ENCODE measurements at regions not wholly inside any gene's neighbourhood (a gene's known extent, or its start where the extent isn't known, plus 50 kb on each side); places are given as distances from the start of the nearest gene placed in this dataset.
"Not testable (repeated sequence)": the region's sequence is repeated elsewhere in the genome, so short reads cannot be mapped to it uniquely, and the experiment has no call there.

DNA sequence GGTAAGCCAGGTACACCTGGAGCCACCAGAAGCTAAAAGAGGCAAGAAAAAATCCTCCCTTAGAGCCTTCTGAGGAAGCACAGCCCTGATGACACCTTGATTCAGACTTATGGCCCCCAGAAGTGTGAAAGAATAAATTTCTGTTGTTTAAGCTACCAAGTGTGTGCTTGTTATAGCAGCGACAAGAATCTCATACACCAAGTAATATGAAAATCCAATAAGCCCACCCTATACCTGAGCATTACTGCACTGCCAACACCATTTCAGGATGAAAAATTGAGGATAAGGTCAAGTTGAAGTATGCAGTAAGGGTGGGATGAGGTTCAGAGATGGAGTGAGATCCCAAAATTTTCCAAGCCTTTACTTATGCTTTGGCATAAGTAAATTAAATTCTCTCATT lies 163.6 kb upstream of the CCDC196 start:
- Mint-ChIP-seq H3K4me3 (no peak overlapping the region), H3K4me1 (no peaks in the 10 kb centered on the region), H3K27ac (no peak overlapping the region), H3K36me3 (ENCODE audit: low read depth) (no peaks in the 10 kb centered on the region), H3K9me3 (peaks cover 16% of the 10 kb centered on the region), H3K27me3 (ENCODE audit: low read depth, poor library complexity) (peaks cover 34% of the 10 kb centered on the region)
- no peak for DNase-seq
- TF ChIP-seq, protein P1, sequence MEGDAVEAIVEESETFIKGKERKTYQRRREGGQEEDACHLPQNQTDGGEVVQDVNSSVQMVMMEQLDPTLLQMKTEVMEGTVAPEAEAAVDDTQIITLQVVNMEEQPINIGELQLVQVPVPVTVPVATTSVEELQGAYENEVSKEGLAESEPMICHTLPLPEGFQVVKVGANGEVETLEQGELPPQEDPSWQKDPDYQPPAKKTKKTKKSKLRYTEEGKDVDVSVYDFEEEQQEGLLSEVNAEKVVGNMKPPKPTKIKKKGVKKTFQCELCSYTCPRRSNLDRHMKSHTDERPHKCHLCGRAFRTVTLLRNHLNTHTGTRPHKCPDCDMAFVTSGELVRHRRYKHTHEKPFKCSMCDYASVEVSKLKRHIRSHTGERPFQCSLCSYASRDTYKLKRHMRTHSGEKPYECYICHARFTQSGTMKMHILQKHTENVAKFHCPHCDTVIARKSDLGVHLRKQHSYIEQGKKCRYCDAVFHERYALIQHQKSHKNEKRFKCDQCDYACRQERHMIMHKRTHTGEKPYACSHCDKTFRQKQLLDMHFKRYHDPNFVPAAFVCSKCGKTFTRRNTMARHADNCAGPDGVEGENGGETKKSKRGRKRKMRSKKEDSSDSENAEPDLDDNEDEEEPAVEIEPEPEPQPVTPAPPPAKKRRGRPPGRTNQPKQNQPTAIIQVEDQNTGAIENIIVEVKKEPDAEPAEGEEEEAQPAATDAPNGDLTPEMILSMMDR (IDR thresholded peaks at IDR 0.05), result no peak

- TF ChIP-seq, protein P1 (IDR thresholded peaks at IDR 0.05), result no peak
- Mint-ChIP-seq H3K27ac (no peak overlapping the region), H3K36me3 (ENCODE audit: low read depth) (no peaks in the 10 kb centered on the region), H3K27me3 (ENCODE audit: low read depth, poor library complexity) (peaks cover 46% of the 10 kb centered on the region), H3K4me3 (no peak overlapping the region), H3K9me3 (peaks cover 16% of the 10 kb centered on the region), H3K4me1 (no peaks in the 10 kb centered on the region)
- DNase-seq, result no peak
Measured at GRCh38 chr14:66330228-66330627, 155.9 kb upstream of the CCDC196 start.

DNA sequence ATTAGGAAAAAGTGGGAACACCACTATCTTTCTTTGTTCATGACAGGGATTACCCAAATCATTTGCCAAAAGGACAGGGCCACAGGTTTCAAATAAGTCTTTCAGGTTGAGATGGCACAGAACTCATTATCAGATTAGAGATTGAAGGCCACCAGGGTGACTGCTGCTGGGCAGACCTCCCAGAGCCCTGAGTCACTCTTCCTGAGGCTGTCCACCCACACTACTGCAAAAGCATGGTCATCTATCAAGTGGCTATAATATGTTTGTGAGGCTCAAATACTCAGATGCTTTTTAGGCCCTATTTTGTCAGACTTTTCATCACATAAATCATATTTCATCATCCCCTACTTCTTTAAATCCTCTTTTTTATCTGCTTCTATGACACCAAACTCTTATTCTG lies 155.3 kb upstream of the CCDC196 start:
- H3K9me3 Mint-ChIP-seq, result peaks cover 23% of the 10 kb centered on the region
- no peaks in the 10 kb centered on the region for H3K36me3 Mint-ChIP-seq (ENCODE audit: low read depth)
- no peak overlapping the region for H3K4me3 Mint-ChIP-seq
- TF ChIP-seq, protein P1 (IDR thresholded peaks at IDR 0.05), result no peak
- no peak overlapping the region for H3K27ac Mint-ChIP-seq
- no peaks in the 10 kb centered on the region for H3K4me1 Mint-ChIP-seq
- DNase-seq, result no peak
- H3K27me3 Mint-ChIP-seq (ENCODE audit: low read depth, poor library complexity), result peaks cover 43% of the 10 kb centered on the region

DNA sequence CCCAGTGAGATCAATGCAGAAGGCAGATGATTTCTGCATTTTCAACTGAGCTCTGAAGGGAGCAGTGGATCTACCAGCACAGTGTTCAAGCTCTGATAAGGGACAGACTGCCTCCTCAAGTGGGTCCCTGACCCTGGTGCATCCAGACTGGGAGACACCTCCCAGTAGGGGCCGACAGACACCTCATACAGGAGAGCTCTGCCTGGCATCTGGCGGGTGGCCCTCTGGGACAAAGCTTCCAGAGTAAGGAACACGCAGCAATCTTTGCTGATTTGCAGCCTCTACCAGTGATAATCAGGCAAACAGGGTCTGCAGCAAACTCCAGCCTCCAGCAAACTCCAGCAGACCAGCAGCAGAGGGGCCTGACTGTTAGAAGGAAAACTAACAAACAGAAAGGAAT lies 152.9 kb upstream of the CCDC196 start:
- H3K9me3 Mint-ChIP-seq, result peaks cover 25% of the 10 kb centered on the region
- not testable (repeated sequence) for H3K36me3 Mint-ChIP-seq (ENCODE audit: low read depth); H3K4me1 Mint-ChIP-seq; H3K27ac Mint-ChIP-seq; DNase-seq; H3K4me3 Mint-ChIP-seq
- H3K27me3 Mint-ChIP-seq (ENCODE audit: low read depth, poor library complexity), result peaks cover 27% of the 10 kb centered on the region

- no peaks in the 10 kb centered on the region for H3K4me1 Mint-ChIP-seq
- no peak overlapping the region for H3K4me3 Mint-ChIP-seq
- H3K36me3 Mint-ChIP-seq (ENCODE audit: low read depth), result no peaks in the 10 kb centered on the region
- H3K27ac Mint-ChIP-seq, result no peak overlapping the region
- H3K9me3 Mint-ChIP-seq, result no peaks in the 10 kb centered on the region
- no peak for DNase-seq
- peaks cover 4% of the 10 kb centered on the region for H3K27me3 Mint-ChIP-seq (ENCODE audit: low read depth, poor library complexity)
- TF ChIP-seq, protein P1 (IDR thresholded peaks at IDR 0.05), result no peak
Measured at GRCh38 chr14:66341239-66341638, 144.9 kb upstream of the CCDC196 start.

DNA sequence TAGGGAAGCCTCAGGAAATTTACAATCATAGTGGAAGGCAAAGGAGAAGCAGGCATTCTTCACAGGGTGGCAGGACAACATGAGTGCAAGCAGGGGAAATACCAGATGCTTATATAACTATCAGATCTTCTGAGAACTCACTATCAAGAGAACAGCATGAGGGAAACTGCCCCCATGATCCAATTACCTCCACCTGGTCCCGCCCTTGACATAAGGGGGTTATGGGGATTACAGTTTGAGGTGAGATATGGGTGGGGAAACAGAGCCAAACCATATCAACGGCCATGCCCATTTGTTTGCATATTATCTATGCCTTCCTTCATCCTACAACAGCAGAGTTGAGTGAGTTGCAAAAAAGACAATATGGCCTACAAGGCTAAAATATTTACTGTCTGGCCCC lies 140.2 kb upstream of the CCDC196 start:
- no peaks in the 10 kb centered on the region for H3K27me3 Mint-ChIP-seq (ENCODE audit: low read depth, poor library complexity)
- H3K4me1 Mint-ChIP-seq, result no peaks in the 10 kb centered on the region
- no peak for DNase-seq
- TF ChIP-seq, protein P1 (IDR thresholded peaks at IDR 0.05), result no peak
- peaks cover 5% of the 10 kb centered on the region for H3K36me3 Mint-ChIP-seq (ENCODE audit: low read depth)
- H3K4me3 Mint-ChIP-seq, result no peak overlapping the region
- H3K9me3 Mint-ChIP-seq, result peaks cover 34% of the 10 kb centered on the region
- no peak overlapping the region for H3K27ac Mint-ChIP-seq
